ENCODE measurements at regions not wholly inside any gene's neighbourhood (a gene's known extent, or its start where the extent isn't known, plus 50 kb on each side); places are given as distances from the start of the nearest gene placed in this dataset.

DNA sequence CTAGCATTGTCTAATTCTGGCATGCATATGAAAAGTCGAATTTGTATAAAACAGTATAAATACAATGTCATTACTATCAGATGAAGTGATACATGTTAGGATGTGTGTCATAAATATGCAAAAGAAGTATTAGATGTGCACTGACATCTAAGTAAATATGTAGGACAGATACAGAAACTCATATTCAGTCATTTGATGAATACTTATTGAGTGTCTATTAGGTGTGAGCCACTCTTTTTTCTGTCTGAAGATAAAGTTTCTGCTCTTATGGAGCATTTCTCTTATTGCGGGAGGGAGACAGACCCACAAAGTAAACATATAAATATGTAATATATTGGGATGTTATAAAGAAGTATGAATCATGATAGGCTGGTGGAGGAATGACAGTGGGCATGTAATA lies 426.6 kb upstream of the B3GALT2 start:
- no peak for DNase-seq

DNA sequence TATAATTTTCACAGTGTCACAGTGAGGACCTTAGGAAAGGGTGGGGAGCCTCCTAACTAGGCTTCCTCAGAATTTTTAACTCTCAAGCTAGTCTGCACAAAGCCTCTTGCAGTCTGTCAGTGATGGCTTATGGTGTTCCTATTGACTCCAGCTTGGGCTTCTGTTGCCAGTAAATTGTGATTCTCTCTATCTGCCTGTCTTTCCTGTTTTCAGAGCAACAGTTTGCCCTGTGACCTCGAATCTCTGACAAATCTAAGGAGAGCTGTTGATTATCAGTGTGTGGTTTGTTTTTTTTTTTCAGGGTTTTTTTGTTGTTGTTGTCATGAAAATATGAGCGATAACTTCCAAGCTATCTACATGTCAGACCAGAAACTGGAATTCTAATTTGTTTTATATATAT lies 423.2 kb upstream of the B3GALT2 start:
- DNase-seq = no peak

DNA sequence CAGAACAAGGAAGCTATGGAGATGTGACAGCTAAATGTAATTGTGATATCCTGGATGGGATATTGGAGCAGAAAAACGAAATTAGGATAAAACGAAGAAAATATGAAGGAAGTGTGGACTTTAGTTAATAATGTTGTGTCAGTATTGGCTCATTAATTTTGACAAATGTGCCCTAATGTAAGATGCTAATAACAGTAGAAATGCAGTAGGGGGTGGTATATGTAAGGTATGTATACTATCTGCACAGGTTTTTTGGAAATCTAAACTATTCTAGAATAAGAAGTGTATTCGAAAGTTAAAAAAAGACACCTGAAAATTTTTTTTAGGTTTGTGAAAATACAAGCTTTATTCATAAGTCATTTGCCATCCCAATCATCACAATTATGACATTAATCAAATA lies 421.4 kb upstream of the B3GALT2 start:
- no peak for DNase-seq

DNA sequence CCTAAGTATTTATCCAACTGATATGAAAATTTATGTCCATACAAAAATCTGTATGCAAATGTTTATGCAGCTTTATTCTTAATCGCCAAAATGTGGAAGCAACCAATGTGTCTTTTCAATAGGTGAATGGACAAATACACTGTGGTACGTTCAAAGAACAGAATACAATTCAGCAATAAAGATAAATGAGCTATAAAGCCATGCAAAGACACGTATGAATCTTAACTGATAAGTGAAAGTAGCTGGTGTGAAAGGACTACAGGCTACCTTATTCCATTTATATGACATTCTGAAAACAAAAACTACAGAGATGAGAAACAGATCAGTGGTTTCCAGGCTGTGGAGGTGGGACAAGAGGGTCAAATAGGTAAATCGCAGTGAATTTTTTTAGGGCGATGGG lies 419.6 kb upstream of the B3GALT2 start:
- no peak for DNase-seq

DNA sequence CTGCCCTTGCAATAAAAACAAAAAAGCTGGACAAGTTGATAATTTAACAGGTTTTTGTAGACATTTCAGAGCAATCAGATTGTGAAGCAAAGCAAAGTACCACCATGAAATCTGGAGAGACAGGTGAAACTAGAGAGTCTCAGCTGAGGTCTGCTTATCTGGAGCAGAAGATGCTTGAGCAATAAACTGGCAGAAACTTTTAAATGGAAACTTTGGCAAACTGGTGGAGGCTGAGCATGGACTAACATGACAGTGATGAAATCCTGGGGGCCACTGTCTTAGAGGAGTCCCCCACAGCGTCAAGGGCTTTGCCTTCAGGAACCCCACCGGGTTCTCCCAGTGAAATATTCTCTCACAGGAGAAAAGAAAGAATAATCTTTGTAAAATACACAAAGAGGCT lies 416.3 kb upstream of the B3GALT2 start:
- DNase-seq = no peak

DNA sequence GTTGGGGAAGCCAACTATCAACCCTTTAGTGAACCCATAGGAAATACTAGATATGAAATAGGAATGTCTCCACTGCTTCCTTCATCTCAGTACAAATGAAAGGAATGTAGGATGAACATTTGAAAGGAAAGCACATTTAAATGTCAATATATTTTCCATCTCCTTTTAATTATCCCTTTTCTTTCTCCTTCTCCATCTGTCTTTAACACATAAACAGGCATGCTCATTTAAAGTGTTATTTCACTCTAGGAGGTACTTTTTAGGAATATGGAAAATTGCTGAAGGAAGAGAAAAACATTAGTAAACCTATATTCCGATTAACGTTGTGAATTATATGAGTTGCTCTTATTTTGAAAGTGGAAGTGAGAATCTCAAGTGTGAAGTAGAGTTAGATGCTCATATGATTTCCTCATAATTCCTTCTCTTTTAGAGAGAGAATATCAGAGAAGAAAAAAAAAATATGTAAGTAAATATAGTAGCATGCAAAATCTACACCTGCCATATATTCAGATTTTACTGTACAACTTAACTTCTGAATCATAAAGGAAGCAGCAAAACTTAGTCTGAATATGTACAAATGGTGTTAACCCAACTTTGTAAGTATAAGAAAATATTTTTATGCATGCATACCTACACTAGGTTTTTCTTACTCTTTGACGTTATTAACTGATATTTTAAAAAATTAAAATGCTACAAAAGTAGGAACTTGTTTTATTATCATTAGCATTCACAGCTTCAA lies 406.9 kb upstream of the B3GALT2 start:
- DNase-seq = no peak

DNA sequence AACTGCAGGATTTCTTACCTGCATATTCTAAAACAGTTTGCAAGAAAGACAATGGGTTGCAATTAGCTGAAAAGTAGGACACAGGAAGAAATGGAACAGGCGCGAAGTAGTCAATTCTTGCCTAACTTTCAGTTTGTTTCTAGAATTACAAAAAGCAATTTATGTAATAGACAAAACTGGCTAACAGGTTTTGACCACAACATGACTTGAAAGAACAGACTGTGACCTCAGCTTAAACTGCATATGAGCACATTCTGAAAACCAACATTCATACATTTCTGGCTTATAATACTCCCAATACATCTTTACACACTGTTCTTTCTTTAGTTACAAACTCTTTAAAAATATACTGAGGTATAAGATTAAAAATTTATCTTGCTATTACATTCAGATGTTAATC lies 405.9 kb upstream of the B3GALT2 start:
- no peak for DNase-seq

DNA sequence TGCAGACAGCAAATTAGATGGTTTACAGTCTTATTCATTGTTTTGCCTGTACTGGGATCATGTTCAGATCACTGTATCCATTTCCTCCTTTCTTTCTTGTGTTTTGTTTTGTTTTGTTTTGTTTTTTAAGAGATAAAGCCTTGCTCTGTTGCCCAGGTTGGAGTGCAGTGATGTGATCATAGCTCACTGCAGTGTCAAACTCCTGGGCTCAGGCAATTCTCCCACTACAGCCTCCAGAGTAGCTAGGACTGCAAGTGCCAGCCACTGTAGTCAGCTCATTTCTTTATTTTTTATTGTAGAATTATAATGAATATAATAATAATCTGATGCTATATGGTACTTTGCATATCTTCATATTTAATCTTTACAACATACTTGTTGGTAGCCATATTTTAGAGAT lies 403.7 kb upstream of the B3GALT2 start:
- no peak for DNase-seq

DNA sequence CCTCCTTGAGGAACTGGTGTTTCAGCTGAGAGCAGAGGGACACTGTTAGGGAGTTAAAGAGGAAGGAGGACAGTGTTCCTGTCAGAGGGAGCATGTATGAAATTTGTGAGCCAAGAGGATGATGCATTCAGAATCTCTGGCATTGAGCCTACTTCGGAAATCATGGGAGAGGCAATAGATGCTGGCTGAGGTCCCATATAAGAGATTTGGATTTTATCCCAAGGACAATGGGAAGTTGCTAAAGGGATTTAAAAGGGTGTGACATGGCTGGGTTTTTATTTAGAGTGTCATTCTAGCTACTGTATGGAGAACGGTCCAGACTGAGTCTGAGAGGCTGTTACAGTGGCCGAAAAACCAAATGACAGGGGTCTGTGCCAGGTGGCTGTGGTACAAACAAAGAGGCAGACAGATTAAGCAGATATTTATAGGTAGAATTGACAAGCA lies 403.2 kb upstream of the B3GALT2 start:
- DNase-seq = no peak

DNA sequence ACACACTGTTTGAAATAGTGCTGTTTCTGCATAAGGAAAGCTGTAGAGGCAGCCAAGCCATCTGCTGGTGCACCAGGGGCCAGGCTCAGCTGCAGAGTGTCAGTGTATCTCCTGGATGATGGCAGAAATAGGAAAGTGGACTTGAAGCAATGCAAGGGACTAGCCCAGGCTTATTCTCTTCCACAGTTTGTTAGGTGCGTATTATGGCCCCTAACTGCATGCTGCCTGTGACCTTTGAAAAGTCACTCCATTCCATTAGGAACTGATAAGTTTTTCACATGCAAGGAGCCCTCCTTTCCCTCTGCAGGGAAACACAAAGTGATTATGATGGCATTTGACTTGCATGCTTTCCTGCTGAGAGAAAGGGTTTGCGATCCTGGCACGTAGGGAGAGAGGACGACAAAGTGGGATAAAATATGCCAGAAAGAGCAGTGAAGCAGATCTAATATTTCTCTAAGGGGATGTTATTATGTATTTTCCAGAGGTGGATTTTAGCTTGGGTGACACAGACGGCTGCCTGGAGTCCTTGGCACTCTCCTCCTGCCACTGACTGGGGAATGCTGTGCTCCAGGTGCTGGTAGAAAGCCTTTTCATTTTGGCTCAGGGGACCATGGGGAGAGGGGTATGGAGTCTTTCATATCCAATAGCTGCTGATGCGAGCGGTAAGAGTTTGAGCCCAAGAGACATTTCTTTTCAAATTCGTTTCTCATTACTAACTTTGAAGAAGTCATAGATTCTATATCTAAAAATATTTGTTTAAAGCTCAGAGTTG lies 402.1 kb upstream of the B3GALT2 start:
- no peak for DNase-seq

DNA sequence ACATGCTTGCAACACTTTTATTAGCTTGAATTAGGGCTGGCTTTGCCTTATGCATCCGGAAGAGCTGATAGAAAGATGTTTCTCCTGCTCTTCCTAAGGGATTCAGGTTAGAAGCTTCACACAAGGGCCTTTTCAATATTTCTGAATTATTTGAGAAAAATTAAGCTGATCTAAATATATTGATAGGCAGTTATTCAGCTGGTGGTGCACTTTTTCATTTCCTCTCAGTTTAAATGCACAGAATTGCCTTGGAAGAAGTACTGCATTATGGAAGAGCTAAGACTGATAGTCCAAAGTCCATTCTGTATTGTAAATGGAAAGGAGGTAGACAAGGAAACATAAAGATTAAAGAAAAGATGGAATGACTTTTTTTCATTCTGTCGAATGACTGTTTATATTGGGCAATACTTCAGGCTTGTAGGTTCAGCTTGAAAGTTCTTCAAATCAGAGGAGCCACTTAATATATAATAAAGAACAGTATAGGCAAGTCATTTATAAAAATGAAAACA lies 398.4 kb upstream of the B3GALT2 start:
- no peak for DNase-seq

DNA sequence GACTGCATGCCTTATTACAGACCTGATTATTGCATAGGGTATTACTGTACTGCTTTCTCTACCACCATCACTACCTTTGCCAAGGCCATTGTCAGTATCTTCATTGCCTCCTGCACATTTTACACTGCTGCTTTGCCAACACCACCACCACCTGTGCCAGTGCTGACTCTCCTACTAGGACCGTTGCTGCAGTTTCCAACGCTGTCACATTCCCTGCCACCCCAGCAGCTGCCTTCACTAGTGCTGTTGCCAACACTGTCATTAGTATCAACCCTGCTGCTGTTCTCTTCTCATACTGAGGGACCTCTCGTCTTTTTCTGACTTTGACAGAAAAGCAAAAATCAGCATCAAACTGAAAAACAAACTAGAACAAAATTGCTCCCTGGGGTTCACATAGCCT lies 394.9 kb upstream of the B3GALT2 start:
- DNase-seq = no peak

DNA sequence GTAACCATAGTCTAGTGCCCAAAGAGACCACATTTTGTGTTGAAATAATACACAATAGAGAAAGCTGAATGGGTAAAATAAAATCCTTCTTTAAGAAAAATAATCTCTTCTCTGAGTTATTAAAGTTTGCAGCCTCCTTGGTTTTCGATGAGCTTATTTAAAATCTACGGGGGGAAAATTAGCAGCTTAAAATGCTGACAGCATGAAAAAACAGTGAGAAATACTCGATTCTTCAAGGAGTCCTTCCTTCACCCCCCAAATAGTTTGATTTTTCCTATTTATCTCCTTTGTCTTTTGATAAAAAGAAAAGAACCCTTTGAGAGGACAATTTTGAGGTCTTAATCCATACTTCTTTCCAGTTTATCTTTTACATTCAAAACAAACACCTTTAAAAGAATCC lies 394.0 kb upstream of the B3GALT2 start:
- no peak for DNase-seq

DNA sequence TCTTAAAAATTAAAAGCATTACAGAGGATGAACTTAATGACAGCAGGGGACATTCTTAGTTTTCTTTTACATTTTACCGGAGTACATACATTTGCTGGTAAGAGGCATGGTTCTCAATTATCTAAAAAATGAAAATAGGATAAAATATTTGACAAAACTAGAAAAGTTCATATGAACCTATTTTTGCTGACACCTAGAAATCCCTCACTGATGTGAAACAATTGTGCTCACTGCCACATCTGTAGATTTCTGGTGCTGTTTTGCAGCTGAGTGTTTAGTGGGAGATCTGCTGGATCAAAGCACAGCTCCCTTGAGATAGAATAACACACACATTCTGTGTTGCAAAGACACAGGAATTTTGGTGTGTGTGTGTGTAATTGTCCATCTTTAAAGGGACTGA lies 392.9 kb upstream of the B3GALT2 start:
- no peak for DNase-seq

DNA sequence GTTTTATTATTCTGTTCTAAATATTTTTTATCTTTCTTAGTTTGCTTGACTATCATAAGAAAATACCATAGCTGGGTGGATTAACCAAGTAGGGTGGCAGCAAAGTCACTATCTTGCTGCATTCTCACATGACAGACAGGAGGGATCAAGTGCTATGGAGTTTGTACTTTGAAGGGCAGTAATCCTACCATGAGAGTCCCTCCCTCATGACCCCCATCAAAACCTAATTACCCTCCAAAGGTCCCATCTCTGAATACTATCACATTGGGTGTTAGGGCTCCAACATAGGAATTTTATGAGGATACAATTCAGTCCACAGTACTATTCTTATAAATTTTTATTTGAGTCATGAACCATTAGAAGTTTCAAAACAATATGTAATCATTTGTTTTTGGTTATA lies 388.5 kb upstream of the B3GALT2 start:
- DNase-seq = no peak

DNA sequence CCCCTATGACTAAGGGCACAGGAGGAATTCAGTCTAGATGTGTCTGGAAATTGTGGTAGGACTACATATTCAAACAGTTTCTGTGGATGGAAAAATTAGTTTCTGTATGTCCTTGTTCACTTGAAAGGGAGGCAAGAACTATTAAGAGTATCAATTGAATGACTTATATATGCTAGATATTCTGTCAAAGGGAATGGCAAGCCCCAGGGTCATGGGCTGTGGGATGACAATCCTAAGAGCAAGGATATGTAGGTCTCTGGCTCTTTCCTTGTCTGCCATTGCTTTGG lies 383.5 kb upstream of the B3GALT2 start:
- DNase-seq = no peak

DNA sequence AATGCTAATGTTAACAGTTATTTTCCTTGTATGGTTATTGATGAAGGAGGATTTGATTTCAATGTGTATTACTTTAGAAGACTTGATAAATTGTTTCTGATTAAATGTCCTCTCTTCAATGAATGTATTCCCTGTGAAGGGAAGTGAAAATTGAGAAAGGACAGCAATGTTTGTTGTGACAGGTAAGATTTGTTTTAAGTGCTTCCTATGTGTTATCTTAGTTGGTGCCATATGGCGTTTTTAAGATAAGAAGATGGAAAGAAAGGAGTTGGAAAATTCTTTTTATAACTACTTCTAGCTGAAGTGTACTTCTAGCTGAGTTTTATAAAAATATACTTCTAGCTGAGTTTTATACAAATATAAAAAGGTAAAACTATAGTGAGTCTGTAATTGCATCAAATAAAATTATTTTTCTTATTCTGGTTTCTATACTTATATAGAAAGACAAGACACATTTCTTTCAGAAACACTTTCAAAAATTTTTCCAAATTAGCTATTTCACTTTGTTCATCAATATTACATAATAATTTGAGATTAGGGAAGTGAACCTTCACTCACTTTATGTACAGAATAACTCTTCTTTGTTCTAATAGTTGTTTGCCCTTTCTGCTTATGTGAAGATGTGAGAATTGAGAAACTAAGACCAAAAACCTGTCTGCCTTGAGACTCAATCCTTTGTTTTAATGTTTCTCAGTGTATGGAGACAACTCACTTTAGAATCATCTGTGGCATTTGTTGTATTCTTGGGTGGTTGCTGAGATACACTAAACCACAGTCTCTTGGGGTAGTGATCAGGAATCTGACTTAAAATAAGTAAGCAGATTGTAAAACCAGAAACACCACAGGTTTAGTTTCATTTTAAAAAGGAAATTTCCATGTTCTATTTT lies 382.9 kb upstream of the B3GALT2 start:
- no peak for DNase-seq

DNA sequence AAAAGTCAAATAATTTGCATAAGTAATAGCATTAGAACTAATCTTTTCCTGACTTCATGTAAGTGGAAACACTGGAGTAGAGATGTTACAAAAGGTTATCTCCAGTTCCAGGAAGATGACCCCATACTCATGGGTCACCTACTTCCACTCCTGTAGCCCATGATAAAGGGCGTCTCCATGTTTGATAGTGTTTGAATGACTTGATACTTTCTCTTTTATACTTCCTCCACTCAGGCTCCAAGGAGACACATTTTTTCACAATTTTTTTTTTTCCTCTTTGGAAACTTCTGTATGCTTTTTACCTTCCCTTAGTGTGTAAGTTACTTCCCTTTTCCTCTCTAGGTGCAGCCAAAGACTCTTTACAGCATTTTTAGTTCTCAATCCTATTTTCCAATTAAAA lies 382.1 kb upstream of the B3GALT2 start:
- no peak for DNase-seq

DNA sequence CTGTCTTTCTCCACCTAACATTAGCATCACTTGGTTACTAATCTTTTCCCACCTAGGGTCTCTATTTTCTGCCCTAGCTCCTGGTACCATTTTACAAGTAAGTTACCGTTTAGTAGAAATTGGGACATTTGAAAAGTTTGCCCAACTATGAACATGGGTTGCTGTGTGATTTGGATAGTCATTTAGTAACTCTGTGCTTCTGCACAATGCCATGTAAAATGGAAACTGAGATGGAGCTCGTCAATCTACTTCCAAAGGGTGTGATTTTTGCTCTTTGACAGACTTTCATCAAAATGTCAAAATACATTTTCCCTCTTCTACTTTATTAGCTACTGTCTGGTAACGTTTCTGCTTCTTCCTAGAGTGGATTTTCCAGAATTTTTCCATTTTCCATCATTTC lies 381.5 kb upstream of the B3GALT2 start:
- no peak for DNase-seq

DNA sequence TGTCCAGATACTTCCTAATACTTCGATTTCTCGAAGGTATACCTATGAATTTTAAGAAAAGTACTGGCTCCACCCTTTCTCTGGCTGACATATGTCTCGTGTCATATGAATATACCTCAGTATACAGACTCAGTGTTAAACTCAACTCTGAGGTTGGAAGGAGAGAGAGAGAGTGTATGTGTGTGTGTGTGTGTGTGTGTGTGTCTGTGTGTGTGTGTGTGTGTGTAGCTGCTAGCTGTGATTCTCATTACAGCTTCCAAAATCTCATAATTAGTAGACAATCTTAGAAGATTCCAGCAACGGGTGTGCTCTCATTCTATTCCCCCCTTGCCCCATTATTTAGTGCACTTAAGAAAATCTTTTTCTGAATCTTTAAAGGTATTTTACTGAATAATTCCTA lies 380.3 kb upstream of the B3GALT2 start:
- DNase-seq = no peak

DNA sequence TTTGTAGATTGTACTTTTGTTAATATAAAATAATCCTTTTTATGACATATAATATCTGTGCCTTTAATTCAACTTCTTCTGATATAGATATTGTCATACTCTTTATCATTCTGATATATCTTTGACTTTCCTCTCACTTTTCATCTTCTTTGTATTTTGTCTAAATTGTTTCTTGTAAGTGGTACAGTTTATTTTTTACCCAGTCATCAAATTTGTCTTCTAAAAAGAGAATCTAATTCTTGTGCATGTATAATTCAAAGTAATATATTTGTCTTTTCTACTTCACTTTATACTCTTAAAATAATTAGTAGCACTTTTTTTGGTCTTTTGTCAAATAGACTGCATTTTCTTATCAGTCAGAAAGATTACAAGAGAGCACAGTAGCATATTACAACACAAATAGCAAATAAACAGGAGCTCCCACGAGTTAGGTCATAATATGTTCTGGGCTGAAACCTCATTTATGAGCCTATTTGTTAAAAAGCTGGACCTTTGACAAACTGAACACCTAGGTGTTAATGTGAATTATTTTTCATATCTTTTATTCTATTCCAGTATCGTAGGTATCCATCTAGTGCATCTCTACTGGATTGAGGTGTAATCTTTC lies 379.7 kb upstream of the B3GALT2 start:
- no peak for DNase-seq

DNA sequence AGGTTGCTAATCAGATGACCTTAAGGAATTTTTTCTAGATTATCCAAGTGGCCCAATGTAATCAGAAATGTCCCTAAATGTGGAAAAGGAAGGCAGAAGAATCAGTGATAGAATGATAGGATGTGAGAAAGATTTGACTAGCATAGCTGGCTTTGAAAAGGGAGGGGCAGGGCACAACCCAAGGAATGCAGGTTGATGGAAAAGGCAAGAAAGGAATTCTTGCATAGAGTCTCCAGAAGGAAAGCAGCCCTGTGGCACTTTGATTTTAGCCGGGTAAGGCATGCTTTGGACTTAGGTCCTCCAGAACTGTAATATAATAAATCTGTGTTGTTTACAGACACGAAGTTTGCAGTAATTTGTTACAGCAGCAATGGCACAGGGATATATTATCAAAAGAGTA lies 375.7 kb upstream of the B3GALT2 start:
- no peak for DNase-seq

DNA sequence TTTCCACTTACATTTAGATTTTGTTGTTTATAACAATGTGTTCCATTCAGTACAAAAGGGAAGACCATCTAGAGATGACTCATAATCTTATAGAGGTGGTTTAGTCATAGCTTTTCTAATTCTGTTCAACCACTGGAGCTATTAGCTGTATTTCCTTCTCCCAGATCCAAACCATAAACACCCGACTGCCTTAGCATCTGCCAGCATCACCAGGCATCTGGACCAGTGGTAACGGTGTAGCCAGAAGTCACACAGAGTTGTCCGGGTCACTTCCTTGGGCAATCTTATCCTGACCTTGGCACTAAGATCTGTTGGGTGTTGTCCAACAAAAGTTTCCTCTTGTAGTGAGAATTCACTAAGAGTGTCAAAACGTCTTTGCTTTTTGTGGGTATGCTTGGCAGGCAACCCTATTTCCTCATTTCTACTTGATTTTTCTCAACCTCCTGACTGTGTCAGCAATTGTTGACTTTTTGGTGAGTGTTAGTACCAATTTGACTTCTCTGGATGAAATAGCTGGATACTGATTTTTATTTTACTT lies 372.1 kb upstream of the B3GALT2 start:
- no peak for DNase-seq
